OCI-LY7 (cell line): ENCODE measurements at regions not wholly inside any gene's neighbourhood (a gene's known extent, or its start where the extent isn't known, plus 50 kb on each side); places are given as distances from the start of the nearest gene placed in this dataset.

Experiments used
- EZH2phosphoT487 ChIP-seq: fragments of 200-600 bp; sonication (generic); IDR thresholded peaks from 2 replicates; pipeline ENCODE4 v1.6.1; 2018; ENCODE audit warnings: low read depth, borderline replicate concordance, mild to moderate bottlenecking, mixed run types, antibody characterized with exemption, low read length, moderate library complexity, mixed read lengths
- TF ChIP-seq, protein P1 (sequence below): fragments of 200-600 bp; sonication (generic); conservative IDR thresholded peaks from 2 replicates; pipeline ENCODE4 v1.5.1; 2014; ENCODE audit warnings: mild to moderate bottlenecking, antibody characterized with exemption, low read length, moderate library complexity, mixed read lengths

DNA sequence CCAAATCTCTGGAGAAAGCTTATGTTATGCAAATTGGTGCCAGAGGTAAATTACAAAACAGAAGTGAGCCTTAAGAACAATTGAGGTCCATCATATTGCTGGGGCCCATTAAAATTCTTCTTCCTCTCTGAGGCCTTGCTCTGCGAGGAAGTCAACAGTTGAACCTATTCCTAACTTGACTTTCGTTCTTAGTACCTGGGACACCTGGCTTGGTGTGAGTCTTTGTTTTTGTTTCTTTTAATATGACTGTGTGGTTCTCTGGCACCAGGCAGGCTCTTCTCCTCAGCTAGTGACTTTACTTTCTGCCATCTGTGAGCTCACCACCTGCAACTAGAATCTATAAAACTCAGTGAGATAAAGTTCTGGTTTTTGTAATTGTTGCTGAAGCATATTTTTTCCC is 120.4 kb downstream of the CBLN1 start:
- TF ChIP-seq, protein P1, sequence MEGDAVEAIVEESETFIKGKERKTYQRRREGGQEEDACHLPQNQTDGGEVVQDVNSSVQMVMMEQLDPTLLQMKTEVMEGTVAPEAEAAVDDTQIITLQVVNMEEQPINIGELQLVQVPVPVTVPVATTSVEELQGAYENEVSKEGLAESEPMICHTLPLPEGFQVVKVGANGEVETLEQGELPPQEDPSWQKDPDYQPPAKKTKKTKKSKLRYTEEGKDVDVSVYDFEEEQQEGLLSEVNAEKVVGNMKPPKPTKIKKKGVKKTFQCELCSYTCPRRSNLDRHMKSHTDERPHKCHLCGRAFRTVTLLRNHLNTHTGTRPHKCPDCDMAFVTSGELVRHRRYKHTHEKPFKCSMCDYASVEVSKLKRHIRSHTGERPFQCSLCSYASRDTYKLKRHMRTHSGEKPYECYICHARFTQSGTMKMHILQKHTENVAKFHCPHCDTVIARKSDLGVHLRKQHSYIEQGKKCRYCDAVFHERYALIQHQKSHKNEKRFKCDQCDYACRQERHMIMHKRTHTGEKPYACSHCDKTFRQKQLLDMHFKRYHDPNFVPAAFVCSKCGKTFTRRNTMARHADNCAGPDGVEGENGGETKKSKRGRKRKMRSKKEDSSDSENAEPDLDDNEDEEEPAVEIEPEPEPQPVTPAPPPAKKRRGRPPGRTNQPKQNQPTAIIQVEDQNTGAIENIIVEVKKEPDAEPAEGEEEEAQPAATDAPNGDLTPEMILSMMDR: no peak
- no peak for TF ChIP-seq EZH2phosphoT487
